ENCODE measurements at regions not wholly inside any gene's neighbourhood (a gene's known extent, or its start where the extent isn't known, plus 50 kb on each side); places are given as distances from the start of the nearest gene placed in this dataset.

DNA sequence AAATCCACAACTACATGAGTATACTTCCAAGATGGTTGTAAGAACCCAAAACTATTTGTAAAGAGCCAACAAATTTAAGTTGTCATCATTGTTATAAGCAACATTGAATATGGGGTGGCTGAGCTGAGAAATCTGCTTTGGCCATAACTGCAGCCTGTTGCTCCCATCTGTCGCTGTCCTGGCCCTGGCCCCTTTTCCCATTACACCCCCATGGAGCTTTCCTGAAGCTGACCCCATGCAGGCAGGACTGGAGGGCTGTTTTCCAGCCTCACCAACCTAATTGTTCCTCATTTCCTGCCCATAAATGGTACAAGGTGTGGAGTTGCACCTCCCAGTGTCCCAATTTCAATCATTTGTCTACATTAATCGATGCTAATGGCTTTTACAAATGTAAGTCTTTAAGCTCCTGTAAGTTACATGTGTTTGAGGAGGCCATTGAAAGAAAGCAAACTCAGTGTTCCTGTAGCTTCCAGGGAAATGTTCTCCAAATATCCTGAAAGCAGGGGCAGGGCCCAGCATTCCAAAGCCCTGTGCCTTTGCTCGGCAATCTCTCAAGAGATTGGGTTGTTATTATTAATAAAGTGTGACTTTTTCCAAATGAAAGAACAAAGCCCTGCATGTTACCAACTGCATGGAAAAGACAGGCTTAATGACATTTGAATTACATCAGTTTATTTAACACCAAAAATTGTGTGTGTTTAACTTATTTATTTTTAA, 545.9 kb downstream of the PLPP3 start:
- no peak for DNase-seq (ENCODE audit: low read depth)

DNA sequence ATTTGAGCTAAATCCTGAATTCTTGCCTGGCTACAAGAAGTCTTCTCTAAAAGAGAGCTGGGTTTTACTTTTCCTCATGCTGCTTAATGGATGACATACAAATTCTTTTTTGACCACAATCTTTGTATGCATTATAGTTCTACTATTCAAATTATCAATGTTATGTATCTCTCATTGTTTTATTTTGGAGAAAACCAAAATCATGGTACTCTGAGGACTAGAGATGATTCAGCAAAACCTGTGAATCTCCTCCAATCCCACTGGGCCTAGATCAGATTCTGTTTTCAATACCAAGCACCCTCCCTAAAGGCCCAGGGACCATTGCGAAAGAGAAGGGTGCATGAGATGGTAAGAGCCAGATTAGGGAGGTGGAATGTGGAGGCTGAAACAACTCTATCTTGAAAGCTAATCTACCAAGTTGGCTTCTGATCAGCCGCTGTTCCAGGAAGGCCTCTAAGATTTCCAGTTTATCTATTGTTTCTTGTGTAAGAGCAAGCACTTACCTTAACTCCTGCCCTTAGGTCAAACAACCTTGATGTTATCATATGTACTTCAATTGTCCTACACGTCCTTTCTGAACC, 547.2 kb downstream of the PLPP3 start:
- DNase-seq (ENCODE audit: low read depth), result no peak

DNA sequence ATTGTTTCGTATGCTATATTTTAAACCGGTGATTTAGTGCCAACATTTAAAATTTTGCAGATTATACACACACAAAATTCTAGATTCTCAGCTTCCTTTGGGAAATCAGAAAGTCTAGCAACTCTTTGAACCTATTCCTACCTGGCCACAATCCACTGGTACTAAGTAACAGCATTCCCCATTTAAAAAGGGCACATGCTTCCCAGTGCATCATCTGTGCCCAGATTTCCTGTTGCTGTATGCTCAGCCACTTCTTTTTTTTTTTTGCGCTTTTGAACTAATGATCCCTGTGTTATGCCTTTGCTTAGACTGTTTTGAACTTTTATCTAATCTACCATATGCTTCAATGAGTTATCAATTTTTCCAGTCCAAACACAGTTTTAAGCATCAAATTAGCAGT, 548.4 kb downstream of the PLPP3 start:
- no peak for DNase-seq (ENCODE audit: low read depth)

DNA sequence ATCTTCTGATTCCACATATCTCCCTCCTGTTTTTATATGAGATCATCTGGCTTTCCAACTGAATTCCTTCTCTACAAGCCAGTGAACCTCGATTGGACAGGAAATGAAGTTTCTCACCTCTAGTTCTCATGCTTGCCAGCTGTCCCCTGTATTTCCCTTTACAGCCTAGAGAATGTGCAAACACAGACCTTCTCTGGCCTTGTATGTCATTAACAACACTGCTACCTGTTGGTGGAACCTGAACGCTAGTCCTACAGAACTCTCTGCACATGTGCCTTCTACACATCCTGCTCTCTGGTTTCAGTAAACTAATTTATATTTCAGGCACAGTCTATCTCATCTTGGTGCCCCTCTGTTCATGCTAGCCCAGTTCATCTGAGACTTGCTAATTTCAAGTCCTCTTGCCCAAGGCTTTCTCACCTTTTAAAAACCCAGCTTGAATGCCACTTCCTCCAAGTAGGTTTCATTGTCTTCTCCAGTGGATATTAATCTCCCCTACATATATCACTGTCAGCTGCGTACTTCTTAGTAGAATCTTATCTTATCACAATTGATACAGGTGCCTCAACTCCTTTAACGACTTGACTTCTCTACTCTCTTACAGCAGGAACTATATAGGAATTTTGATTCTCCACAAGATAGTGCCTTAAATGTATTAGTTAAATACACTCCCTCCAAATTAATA, 549.9 kb downstream of the PLPP3 start:
- no peak for DNase-seq (ENCODE audit: low read depth)

DNA sequence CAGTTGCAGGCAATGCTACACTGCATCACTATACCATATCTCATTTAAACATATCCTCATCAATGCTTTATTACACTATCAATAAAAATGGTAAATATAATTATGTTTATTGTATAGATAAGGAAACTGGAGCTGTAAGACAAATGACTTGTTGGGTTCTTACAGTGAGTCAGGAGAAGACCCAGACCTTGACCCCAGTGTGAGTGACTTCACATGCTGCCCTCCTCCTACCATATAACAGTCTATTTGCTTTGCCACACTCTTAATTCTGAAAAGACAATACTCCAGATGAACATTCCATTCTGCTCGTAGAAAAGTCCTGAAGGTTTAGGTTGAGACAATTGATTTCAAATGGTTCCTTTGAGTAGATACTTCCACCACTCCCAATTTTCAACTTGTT, 550.5 kb downstream of the PLPP3 start:
- DNase-seq (ENCODE audit: low read depth), result no peak

DNA sequence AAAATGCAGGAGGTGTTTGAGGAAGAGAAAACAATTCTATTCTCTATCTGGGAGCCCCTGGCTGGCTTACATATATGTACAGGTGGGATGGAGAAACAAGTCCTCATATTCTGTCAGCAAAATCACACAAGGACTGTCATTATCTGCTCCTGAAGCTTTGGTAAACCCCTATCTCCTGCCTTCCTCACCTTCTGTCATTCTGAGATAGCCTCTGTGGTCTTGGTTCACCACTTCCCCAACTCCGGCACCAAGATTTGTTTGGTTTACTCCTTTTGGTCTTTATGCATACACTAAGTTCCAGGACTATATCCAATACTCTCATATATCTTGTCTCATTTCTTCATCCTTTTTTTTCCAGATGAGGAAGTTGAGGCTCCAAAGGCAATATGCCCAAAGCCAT, 551.1 kb downstream of the PLPP3 start:
- no peak for DNase-seq (ENCODE audit: low read depth)

DNA sequence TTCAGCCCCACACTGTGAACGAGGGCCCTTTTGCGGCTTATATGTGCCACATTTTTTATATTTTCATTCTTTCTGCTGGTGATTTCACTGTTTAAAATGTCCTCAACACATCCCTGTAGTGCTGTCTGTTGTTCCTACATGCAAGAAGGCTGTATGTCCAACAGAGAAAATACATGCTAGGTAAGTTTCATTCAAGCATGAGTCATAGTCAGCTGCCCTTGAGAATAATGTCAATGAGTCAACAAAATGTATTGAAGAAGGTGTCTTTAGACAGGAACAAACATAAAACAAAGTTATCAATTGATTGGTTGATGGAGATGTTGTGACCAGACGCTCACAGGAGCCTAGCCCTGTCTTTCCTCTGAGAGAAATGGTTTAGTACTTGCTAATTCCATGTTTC, 553.4 kb downstream of the PLPP3 start:
- no peak for DNase-seq (ENCODE audit: low read depth)

DNA sequence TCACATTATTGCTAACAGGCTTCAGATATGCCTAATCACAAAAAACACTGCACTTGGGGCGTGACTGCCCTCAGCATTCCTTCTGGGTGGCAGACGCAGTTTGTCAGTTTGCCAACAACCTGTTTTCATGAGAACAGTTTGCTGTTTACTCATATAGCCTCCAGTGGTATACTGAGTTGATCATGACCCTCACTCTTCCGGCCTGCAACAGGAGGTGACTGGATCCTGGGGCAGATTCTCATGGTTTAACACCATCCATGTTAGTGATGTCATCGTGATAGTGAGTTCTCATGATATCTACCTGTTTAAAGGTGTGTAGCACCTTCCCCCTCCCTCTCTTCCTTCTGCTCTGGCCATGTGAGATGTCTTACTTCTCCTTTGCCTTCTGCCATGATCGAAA, 555.2 kb downstream of the PLPP3 start:
- no peak for DNase-seq (ENCODE audit: low read depth)

DNA sequence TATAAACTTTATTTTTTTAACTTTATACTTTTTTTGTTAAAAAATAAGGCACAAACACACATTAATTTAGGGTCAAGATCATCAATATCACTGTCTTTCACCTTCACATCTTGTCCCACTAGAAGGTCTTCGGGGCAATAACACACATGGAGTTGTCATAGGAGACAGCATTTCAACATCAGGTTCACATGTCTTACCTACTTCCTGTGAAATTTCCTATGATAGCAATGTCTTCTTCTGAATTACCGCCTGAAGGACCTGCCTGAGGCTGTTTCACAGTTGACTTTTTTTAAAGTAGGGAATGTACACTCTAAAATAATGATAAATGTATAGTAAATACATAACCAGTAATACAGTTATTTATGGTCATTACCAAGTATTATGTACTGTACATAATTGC, 559.4 kb downstream of the PLPP3 start:
- DNase-seq (ENCODE audit: low read depth), result no peak

DNA sequence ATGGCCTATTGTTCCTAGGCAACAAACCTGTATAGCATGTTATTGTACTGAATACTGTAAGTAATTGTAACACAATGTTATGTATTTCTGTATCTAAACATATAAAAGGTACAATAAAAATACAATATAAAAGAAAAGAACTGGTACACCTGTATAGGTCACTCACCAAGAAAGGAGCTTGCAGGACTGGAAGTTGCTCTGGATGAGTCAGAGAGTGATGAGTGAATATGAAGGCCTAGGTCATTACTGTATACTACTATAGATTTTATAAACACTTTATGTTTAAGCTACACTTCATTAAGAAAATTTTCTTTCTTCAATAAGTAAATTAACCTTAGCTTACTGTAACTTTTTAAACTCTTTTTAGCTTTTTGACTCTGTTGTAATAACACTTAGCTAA, 559.9 kb downstream of the PLPP3 start:
- no peak for DNase-seq (ENCODE audit: low read depth)

DNA sequence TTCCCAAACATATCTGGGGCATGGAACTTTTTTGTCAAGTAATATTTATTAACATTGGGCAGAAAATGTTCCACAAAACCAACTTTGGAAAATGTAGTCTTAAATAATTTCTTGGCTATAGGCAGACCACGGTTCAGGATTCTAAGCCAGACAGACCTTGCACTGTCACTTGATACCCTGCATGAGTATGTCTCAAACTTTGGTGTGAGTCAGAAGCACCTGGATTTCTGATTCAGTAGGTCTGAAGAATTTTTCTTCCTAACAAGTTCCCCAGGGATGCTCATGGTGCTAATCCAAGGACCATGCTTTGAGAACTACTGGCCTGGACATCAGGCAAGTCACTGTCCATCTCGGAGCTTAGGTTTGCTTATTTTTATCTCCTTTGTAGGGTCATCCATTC, 562.0 kb downstream of the PLPP3 start:
- no peak for DNase-seq (ENCODE audit: low read depth)

DNA sequence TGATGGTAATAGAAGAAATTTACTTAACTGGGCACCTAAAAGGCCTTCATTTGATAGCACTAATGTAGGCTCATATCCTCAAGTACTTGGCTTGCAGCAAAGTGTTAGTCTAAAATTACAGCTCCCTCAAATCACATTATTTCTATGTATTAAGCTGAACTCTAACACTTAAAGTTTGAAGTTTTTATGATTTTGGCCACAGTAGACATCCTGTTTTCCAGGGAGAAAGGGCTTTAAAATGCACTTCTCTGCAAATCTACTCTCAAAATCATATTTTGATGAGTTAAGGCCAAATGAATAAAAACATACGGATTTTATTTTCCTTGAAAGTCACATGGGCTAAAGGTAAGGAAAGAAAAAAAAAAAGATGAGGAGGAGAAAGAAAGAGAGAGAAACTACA, 575.5 kb downstream of the PLPP3 start:
- DNase-seq (ENCODE audit: low read depth), result no peak

DNA sequence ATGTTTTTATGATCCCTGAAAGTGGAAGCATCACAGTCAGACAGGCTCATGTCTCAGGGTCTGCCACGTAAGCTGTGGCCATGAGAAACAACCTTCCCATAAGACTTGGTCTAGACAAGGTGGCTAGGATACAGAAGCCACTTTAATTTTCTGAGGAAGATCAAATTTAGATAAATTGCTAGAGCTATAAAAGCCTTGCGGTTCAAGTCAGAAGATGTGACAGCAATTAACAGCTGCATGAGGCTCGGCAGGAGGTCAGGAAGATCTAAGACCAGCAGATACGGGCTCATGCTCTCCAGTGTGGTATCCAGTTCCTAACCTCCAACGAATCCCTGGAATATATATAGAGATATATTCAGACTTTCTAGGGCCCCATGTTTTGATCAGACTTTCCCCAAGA, 577.1 kb downstream of the PLPP3 start:
- no peak for DNase-seq (ENCODE audit: low read depth)

DNA sequence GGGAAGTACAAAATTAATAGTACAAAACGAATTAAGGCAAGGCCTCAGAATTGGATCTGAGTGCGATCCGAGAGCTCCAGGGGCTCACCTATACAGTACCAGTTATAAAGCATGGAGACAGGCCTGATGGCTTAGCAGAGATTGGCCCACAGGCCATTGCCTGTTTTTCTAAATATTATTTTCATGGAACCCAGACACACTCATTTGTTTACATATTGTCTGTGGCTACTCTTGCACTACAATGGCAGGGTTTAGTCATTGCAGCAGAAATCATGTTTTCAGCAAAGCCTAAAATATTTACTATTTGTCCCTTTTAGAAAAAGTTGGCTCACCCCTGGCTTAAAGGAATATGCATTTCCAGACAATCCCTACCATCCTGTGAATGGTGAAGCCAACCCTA, 578.9 kb downstream of the PLPP3 start:
- DNase-seq (ENCODE audit: low read depth), result no peak

DNA sequence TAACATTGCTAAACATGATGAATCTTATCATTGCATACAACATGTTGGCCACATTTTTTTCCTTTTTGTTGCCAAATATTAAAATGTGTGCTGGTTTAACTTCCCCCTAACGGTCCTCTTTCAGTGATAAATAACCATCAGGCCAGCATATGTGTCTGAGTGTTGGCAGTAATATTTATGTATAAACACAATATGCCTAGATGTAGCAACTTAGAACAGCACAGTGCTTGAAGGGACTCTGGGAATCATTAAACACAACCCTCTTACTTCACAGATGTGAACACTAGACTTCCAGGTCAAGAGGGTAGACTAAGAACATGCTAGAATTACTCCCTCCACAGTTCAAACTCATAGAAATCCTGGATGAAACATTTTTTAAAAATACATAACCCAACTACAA, 581.8 kb downstream of the PLPP3 start:
- no peak for DNase-seq (ENCODE audit: low read depth)

DNA sequence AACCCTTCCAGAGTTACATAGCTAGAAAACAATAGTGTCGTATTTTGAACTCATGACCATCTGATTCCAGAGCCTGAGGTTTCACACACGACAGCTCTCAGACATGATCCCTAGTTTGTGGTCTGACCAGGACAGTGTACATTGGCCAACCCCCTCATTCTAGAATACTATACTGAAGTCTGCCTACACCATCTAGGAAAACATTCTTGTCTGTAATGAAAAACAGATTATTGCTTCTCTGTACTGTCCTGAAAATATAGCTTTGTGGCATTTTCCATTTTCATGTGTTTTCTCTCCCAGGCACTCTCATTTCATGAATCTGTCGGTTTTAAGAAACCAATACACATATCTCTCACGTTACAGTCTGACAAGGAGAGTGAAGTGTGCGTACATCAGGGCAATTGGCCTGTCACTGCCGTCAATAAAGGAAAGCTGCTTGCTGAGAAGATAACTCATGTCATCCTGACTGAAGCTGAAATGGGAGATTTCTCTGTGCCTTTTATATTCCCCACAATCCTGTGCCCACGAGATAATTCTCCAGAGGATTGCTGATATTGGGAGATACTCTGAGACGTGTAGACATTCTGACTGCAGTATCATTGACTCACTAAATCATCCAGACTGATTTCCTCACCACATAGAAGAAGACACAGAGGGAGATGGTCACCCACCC, 585.6 kb downstream of the PLPP3 start:
- DNase-seq (ENCODE audit: low read depth), result no peak

DNA sequence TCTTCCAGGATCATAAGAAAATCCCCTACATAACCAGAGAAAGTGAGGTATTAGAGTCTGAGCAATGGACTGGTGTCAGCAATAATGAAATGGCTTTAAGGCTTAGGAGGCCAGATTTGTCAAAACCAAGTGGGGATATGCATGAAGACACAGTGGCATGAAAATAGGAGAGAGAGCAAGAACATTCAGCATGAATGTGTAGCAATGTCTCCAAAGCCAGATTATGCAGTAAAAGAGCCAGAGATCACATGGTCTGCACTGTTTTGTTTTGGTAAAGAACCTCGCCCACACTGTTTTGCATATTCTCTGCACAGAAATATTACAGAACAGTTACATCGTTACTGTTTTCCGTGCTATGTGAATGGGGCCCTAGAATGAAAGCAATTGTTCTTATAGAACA, 589.4 kb downstream of the PLPP3 start:
- no peak for DNase-seq (ENCODE audit: low read depth)

DNA sequence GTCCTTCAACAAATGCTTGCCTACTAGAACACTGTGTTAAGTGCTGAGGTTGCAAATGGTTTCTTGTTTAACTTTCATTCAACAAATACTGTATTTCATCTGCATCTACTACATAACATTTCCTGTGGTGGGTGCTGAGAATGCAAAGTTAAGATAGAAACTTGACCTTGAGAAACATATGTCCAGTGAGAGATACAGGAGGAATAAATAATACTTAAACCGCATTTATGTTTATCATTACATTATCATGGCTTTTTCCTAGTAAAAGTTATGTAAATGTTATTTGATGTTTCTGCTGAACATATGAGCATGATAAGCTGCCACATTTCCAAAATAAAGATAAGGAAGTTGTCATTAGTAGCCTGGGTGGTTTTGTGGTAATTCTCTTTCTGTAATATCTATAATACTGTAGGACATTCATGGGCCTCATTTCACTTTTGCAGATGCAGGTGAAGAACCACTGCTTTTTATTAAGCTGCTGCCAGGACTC, 590.4 kb downstream of the PLPP3 start:
- DNase-seq (ENCODE audit: low read depth), result no peak

DNA sequence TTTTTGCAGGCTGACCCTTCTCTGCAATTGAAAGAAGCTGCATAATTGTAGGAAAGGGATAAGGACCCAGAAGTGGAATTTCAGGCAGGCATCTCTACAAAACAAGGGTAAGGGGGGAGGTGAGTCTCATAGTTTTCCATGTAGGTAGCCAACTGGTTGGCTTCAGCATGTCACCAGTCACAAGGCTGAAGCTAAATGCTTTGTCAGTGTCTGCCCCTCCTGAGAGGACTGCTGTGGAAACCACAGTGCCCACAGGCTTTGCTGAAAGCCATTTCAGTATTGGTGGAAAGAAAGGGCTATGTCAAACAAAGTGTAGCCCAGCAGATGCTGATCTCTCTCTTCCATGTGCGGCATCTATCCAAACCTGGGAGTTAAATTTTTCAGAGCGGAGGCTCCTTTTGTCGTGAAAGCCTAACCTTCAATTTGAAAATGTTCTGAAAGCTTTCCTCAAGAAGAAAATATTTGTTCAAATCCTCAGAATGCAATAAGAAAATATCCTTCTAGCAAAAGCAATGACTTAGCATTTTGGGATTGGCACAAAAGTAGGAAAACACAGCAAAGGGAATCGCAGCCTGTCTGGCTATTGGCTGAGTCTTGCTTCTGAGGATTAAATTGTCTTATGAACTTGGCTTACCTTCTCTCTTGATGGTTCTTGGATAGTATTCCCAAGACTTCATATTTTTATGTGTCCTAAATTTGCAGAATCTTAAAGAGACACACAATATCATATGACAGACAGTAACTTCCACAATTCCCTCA, 591.7 kb downstream of the PLPP3 start:
- no peak for DNase-seq (ENCODE audit: low read depth)

DNA sequence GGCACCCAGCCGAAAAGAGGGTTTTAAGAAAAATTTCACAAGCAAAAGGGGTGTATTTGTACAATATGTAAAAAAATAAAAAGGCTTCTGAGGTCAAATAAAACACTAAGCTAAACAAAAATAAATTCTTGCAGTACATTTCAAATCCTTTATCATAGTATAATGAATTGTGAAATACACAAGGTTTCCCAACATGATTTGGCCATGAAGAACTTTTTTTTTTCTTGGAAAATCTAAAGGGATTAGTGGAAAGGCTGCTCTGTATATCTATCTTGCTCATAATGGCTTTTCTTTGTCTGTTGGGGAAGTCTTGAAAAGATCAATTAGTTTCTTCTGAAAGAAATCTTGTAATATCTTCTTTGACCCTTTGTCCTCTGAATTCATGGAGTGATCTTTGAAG, 593.4 kb downstream of the PLPP3 start:
- no peak for DNase-seq (ENCODE audit: low read depth)

DNA sequence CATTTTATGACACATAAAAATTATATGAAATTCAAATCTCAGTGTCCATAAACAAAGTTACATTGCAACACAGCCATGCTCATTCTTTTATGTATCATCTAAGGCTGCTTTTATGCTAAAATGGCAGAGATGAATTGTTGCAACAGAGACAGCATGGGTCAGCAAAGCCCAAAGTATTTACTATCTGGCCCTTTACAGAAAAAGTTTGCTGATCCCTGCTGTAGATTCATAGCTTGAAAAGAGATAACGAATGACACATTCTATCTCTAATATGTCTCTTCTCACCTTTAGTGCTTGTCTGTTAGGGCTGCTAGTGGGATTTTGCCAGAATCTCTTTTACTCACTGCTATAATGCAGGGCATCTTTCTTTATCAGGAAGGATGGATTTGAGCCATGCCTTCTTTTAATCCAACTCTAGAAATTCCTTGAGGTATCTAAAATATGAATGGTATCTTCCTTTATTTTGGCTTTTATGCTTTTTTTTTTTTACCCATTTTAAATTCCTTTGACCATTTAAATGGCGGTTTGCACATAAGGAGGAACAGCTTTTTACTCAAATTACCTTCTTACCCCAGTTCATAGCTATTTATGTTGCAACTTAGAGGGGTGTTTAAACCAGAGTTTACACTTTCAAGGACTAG, 598.2 kb downstream of the PLPP3 start:
- DNase-seq (ENCODE audit: low read depth), result no peak

DNA sequence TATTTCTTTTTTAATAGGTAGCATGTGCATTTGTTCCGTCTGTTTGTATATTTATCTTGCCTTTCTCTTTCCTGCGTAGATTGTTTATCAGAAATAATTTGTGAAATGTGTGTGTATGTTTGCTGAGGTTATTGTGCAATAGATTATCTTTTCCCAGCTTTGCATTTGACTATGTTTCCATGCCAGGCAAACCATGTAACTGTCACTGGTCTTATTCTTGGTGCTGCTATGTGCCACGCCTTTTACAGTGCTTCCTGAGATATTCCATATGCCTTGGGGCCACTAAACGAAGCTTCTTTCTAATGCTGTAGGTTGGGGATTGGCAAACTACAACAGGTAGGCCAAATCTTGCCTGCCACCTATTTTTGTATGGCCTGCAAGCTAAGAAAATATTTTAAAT, 598.8 kb downstream of the PLPP3 start:
- DNase-seq (ENCODE audit: low read depth), result no peak

Measured in non-pigmented ciliary epithelial cell (primary cell).